A673 (cell line): ENCODE measurements at regions not wholly inside any gene's neighbourhood (a gene's known extent, or its start where the extent isn't known, plus 50 kb on each side); places are given as distances from the start of the nearest gene placed in this dataset.
"Not testable (repeated sequence)": the region's sequence is repeated elsewhere in the genome, so short reads cannot be mapped to it uniquely, and the experiment has no call there.

Experiments
- CTCF ChIP-seq: fragments of 300-800, 200-600 bp; sonication (generic); conservative IDR thresholded peaks from 2 replicates; pipeline ENCODE4 v1.5.1; 2017; ENCODE audit warnings: low read depth, mild to moderate bottlenecking, antibody characterized with exemption, low read length, moderate library complexity, mixed read lengths
- EZH2 ChIP-seq: fragments of 200-600 bp; sonication (generic); IDR thresholded peaks from 2 replicates; pipeline ENCODE4 v1.6.1; 2017; ENCODE audit warnings: borderline replicate concordance, low read depth, mild to moderate bottlenecking, mixed read lengths, antibody characterized with exemption, low read length; ENCODE audit not compliant: poor library complexity, severe bottlenecking

- TF ChIP-seq CTCF, EZH2: not testable (repeated sequence)
These were observed 343.2 kb downstream of the ZNF37A start for GRCh38 chr10:38437359-38437758.
